ENCODE measurements at regions not wholly inside any gene's neighbourhood (a gene's known extent, or its start where the extent isn't known, plus 50 kb on each side); places are given as distances from the start of the nearest gene placed in this dataset.

DNA sequence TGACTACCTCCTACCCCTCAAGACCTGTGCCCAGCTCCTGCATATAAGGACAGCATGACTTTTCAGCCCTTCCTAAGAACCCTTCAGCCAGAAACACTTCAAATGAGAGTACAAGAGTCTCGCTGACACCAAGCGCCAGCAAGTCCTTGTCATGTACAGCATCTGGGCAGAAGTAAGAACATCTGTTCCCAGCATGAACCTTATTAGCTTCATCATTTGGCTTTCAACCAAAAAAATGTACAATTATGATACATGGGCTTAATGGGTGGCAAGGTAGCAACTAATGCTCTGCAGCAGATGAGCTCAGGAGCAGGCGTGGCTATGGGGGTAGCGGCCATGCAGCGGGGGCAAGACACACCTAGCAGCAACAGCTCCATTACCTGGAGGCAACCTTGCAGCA is 487.6 kb downstream of the COG6 start:
- TF ChIP-seq, protein P1, sequence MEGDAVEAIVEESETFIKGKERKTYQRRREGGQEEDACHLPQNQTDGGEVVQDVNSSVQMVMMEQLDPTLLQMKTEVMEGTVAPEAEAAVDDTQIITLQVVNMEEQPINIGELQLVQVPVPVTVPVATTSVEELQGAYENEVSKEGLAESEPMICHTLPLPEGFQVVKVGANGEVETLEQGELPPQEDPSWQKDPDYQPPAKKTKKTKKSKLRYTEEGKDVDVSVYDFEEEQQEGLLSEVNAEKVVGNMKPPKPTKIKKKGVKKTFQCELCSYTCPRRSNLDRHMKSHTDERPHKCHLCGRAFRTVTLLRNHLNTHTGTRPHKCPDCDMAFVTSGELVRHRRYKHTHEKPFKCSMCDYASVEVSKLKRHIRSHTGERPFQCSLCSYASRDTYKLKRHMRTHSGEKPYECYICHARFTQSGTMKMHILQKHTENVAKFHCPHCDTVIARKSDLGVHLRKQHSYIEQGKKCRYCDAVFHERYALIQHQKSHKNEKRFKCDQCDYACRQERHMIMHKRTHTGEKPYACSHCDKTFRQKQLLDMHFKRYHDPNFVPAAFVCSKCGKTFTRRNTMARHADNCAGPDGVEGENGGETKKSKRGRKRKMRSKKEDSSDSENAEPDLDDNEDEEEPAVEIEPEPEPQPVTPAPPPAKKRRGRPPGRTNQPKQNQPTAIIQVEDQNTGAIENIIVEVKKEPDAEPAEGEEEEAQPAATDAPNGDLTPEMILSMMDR (IDR thresholded peaks at IDR 0.05) = no peak
- no peak for TF ChIP-seq POLR2A (IDR thresholded peaks at IDR 0.05)

All from Peyer's patch (tissue), 4 donors.